H1 (cell line): ENCODE measurements at regions not wholly inside any gene's neighbourhood (a gene's known extent, or its start where the extent isn't known, plus 50 kb on each side); places are given as distances from the start of the nearest gene placed in this dataset.

Experiments used
- CHD7 ChIP-seq: fragments of 300-600 bp; sonication (generic); IDR thresholded peaks from 2 replicates; pipeline ENCODE4 v1.7.1; 2012; ENCODE audit warnings: low read length, moderate library complexity, mild to moderate bottlenecking, inconsistent platforms; ENCODE audit not compliant: insufficient replicate concordance

DNA sequence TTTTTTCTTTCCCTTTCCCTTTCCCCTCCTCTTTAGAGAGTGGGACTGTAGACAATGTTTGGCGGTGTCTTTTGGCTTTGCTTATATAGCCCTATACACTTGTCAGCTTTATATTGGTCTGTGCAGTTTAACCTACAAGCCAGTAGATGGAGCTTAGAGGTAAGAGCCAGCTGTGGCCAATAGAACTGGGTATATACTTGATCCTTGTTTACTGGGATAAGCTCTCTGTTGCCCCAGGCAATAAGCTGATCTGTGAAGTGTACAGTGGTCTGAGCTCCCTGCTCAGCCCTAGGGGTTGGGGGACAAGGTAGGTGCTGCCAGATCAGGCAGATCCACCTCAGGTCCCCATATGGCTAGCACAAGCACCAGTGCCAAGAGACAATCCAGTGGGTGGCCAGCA is 434.1 kb downstream of the NOVA1 start (continued):
- no peak for TF ChIP-seq CHD7
- TF ChIP-seq, all 59 proteins: peak for 2
